BE2C (cell line): ENCODE measurements at regions not wholly inside any gene's neighbourhood (a gene's known extent, or its start where the extent isn't known, plus 50 kb on each side); places are given as distances from the start of the nearest gene placed in this dataset.
"Not testable (repeated sequence)": the region's sequence is repeated elsewhere in the genome, so short reads cannot be mapped to it uniquely, and the experiment has no call there.

ENCODE experiments used
- DNase-seq: peaks from one replicate; pipeline ENCODE4 v3.0.0-alpha.2; 2020
- H3K27me3 ChIP-seq: fragments of 250-450 bp; sonication (Bioruptor Pico); 2 replicates; pipeline ENCODE4 v1.5.1; 2020; ENCODE audit warnings: mild to moderate bottlenecking
- H3K36me3 ChIP-seq: fragments of 250-450 bp; sonication (Bioruptor Pico); 2 replicates; pipeline ENCODE4 v1.5.1; 2020; ENCODE audit warnings: mild to moderate bottlenecking
- H3K4me1 ChIP-seq: fragments of 250-450 bp; sonication (Bioruptor Pico); 2 replicates; pipeline ENCODE4 v1.5.1; 2020
- H3K4me3 ChIP-seq: 2 replicates; pipeline ENCODE4 v1.5.1; 2011; ENCODE audit warnings: low read depth, low read length
- H3K9me3 ChIP-seq: fragments of 250-450 bp; sonication (Bioruptor Pico); 2 replicates; pipeline ENCODE4 v1.5.1; 2020
- TF ChIP-seq, protein P1 (sequence below): IDR thresholded peaks from 2 replicates; pipeline ENCODE4 v1.5.1; 2012; ENCODE audit warnings: mild to moderate bottlenecking, low read depth, low read length

DNA sequence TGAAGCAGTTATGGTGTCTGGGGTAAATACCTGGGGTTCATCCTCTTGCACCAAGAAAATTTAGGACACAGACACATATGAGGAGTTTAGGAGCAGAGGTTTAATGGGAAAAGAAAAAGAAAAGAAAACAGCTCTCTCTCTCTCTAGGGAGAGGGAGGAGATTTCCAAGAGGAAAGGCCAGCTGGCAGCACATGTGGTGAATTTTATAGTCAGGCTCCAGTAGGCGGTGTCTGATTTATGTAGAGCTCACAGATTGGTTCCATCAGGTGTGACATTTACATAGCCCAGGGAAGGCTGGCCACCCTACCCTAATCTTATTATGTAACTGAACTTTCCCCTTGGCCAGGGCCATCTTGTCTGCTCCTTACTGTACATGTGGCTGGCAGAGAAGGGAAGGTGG is 297.5 kb upstream of the RGPD4 start:
- H3K4me1 ChIP-seq: no peaks in the 10 kb centered on the region
- H3K9me3 ChIP-seq: no peaks in the 10 kb centered on the region
- H3K4me3 ChIP-seq: peak overlapping the region; percentile 64
- TF ChIP-seq, protein P1, sequence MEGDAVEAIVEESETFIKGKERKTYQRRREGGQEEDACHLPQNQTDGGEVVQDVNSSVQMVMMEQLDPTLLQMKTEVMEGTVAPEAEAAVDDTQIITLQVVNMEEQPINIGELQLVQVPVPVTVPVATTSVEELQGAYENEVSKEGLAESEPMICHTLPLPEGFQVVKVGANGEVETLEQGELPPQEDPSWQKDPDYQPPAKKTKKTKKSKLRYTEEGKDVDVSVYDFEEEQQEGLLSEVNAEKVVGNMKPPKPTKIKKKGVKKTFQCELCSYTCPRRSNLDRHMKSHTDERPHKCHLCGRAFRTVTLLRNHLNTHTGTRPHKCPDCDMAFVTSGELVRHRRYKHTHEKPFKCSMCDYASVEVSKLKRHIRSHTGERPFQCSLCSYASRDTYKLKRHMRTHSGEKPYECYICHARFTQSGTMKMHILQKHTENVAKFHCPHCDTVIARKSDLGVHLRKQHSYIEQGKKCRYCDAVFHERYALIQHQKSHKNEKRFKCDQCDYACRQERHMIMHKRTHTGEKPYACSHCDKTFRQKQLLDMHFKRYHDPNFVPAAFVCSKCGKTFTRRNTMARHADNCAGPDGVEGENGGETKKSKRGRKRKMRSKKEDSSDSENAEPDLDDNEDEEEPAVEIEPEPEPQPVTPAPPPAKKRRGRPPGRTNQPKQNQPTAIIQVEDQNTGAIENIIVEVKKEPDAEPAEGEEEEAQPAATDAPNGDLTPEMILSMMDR: no peak
- H3K27me3 ChIP-seq: no peaks in the 10 kb centered on the region
- no peaks in the 10 kb centered on the region for H3K36me3 ChIP-seq
- peak; percentile 65 for DNase-seq

DNA sequence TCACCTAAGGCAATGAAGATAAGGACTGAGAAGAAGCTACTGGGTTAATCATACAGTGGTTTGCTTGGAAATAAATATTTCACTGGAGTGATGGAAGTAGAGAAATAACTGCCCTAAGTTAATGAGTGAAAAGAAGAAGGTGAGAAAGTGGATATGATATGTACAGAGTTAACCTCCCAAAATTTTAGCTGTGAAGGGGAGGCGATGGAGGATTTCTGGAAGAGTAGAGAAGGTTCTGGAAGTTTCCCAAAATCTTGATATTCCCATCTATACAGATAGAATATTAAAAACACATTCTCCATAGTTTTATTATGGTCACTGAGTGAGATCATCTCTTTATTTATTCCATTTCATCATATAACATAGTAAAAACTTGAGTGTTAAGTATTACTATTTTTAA is 296.6 kb upstream of the RGPD4 start:
- TF ChIP-seq, protein P1: no peak
- Histone ChIP-seq H3K9me3 (no peaks in the 10 kb centered on the region), H3K4me3 (peak overlapping the region; percentile 64), H3K36me3 (no peaks in the 10 kb centered on the region), H3K27me3 (no peaks in the 10 kb centered on the region), H3K4me1 (no peaks in the 10 kb centered on the region)
- no peak for DNase-seq

DNA sequence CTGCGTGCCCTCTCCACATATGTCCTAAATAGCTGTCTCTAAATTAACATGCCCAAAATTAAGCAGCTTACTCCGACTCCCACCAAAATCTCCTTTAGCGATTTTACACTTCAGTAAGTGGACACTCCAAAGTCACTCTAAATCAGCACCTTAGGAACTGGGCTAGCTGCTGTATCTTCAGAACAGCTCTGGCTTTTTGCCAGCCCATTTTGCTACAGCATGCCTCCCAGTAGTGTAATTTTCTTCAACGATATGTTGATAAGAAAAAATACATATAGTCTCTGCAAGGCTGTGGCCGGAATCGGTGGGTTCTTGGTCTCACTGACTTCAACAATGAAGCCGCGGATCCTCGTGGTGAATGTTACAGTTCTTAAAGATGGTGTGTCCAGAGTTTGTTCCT is 291.8 kb upstream of the RGPD4 start:
- Histone ChIP-seq H3K36me3 (no peaks in the 10 kb centered on the region), H3K4me3 (no peak overlapping the region), H3K27me3 (no peaks in the 10 kb centered on the region), H3K9me3 (no peaks in the 10 kb centered on the region), H3K4me1 (no peaks in the 10 kb centered on the region)
- TF ChIP-seq, protein P1: no peak
- DNase-seq: no peak

DNA sequence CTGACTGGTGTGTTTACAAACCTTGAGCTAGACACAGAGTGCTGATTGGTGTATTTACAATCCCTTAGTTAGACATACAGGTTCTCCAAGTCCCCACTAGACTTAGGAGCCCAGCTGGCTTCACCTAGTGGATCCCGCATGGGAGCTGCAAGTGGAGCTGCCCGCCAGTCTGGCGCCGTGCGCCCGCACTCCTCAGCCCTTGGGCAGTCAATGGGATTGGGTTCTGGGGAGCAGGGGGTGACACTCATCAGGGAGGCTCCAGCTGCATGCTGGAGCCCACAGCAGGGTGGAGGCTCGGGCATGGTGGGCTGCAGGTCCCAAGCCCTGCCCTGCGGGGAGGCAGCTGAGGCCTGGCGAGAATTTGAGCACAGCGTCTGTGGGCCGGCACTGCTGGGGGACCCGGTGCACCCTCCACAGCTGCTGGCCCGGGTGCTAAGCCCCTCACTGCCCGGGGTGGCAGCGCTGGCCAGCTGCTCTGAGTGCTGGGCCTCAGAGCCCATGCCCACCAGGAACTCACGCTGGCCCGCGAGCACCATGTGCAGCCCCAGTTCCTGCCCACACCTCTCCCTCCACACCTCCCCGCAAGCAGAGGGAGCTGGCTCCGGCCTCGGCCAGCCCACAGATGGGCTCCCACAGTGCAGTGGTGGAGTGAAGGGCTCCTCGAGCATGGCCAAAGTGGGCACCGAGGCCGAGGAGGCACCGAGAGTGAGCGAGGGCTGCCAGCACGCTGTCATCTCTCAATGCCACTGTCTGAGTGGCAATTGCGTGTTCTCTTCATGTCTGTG is 290.6 kb upstream of the RGPD4 start:
- not testable (repeated sequence) for H3K9me3 ChIP-seq, H3K4me1 ChIP-seq, H3K36me3 ChIP-seq, H3K4me3 ChIP-seq, H3K27me3 ChIP-seq, DNase-seq

DNA sequence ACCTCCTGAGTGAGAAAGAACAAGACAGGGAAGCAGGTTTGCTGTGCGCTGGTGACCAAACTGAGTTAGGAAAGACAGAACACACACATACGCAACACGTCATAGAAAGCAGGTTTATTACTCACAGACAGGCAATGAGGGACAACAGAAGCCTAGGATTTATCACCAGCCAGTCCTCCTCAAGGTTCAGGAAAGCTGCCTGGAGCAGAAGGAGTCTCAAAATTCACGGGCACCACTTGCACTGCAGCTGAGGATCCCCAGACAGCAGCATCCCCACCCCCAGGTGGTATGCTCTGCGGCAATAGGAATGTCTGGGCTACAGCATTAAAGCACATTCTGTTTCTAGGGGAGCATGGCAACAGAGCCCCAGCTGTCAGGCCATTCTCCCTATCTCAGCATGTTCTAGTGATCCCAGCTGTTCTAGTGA is 284.4 kb upstream of the RGPD4 start:
- Histone ChIP-seq H3K4me3 (no peak overlapping the region), H3K36me3 (no peaks in the 10 kb centered on the region), H3K9me3 (no peaks in the 10 kb centered on the region), H3K4me1 (no peaks in the 10 kb centered on the region), H3K27me3 (no peaks in the 10 kb centered on the region)
- no peak for DNase-seq
- TF ChIP-seq, protein P1: no peak

DNA sequence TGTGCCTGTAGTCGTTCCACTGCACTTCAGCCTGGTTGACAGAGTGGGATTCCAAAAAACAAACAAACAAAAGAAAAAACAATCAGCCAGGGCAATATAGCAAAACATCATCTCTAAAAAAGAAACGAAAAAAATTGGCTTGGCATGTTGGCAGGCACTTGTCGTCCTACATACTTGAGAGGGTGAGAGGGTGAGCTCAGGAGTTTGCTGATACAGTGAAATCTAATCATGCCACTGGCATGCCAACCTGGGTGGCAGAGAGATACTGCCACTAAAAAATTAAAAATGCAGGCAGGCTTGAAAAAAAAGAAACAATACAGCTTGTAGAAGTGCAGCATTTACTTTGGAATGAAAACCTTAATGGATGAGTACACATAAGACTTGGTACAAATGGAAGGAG is 282.9 kb upstream of the RGPD4 start:
- H3K4me1 ChIP-seq: no peaks in the 10 kb centered on the region
- H3K9me3 ChIP-seq: no peaks in the 10 kb centered on the region
- H3K4me3 ChIP-seq: no peak overlapping the region
- TF ChIP-seq, protein P1: no peak
- DNase-seq: no peak
- H3K36me3 ChIP-seq: no peaks in the 10 kb centered on the region
- no peaks in the 10 kb centered on the region for H3K27me3 ChIP-seq

DNA sequence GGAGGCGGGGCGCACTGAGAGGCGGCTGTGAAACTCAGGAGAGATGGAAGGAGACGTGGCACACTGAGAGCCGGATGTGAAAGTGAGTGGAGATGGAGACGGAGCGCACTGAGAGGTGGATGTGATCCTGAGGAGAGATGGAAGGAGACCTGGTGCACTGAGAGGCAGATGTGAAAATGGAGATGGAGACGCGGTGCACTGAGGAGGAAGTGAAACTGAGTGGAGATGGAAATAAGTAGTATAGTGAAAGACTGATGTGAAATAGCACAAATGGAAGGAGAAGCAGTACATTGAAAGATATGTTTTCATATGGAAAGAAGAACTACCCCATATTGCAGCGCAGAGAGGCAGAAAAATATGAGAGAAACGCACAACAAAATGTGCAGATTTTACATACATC is 281.6 kb upstream of the RGPD4 start:
- Histone ChIP-seq H3K27me3 (no peaks in the 10 kb centered on the region), H3K36me3 (no peaks in the 10 kb centered on the region), H3K4me1 (no peaks in the 10 kb centered on the region), H3K9me3 (no peaks in the 10 kb centered on the region), H3K4me3 (no peak overlapping the region)
- TF ChIP-seq, protein P1: no peak
- no peak for DNase-seq
